ENCODE measurements at regions not wholly inside any gene's neighbourhood (a gene's known extent, or its start where the extent isn't known, plus 50 kb on each side); places are given as distances from the start of the nearest gene placed in this dataset.

GRCh38 chr3:72204452-72204851 is 419.5 kb upstream of the PROK2 start:
- TF ChIP-seq CTCF (conservative IDR thresholded peaks at IDR 0.05; ENCODE audit: low read depth in 2 of 2): no peak
- no peak for TF ChIP-seq REST (IDR thresholded peaks at IDR 0.05; ENCODE audit: unreplicated experiment)
- no peak for TF ChIP-seq EZH2 (IDR thresholded peaks at IDR 0.05; ENCODE audit: low read depth, unreplicated experiment)
- no peak for TF ChIP-seq CREB1 (CRISPR knock-in tag; IDR thresholded peaks at IDR 0.05; ENCODE audit: low read depth)
- TF ChIP-seq STAT1 (IDR thresholded peaks at IDR 0.05; ENCODE audit: unreplicated experiment): no peak
- TF ChIP-seq JUNB (IDR thresholded peaks at IDR 0.05; ENCODE audit: unreplicated experiment): no peak
- no peak for TF ChIP-seq POLR2AphosphoS5 (IDR thresholded peaks at IDR 0.05; ENCODE audit: low read depth)
- no peak for TF ChIP-seq NANOG (IDR thresholded peaks at IDR 0.05; ENCODE audit: borderline replicate concordance)
- no peak for TF ChIP-seq ETS1 (IDR thresholded peaks at IDR 0.05)
- no peak for TF ChIP-seq EZH2phosphoT487 (IDR thresholded peaks at IDR 0.05; ENCODE audit: unreplicated experiment)
- TF ChIP-seq ZNF114 (CRISPR knock-in tag; IDR thresholded peaks at IDR 0.05): no peak
